Left ventricle myocardium inferior (tissue), 1 donor: ENCODE measurements at regions not wholly inside any gene's neighbourhood (a gene's known extent, or its start where the extent isn't known, plus 50 kb on each side); places are given as distances from the start of the nearest gene placed in this dataset.

Source experiments
- DNase-seq: peaks from one replicate; pipeline ENCODE4 v3.0.0-alpha.2; 2020
- H3K27ac ChIP-seq: fragments of 200-600 bp; replicated peaks from 2 replicates; pipeline ENCODE4 v1.8.0; 2021
- H3K27me3 ChIP-seq: fragments of 200-600 bp; 2 replicates; pipeline ENCODE4 v1.8.0; 2021; ENCODE audit warnings: low read depth
- H3K36me3 ChIP-seq: fragments of 200-600 bp; 2 replicates; pipeline ENCODE4 v1.8.0; 2021
- H3K4me1 ChIP-seq: fragments of 200-600 bp; 2 replicates; pipeline ENCODE4 v1.8.0; 2021
- H3K4me3 ChIP-seq: fragments of 200-600 bp; 2 replicates; pipeline ENCODE4 v1.8.0; 2021; ENCODE audit warnings: mild to moderate bottlenecking, moderate library complexity
- H3K9me3 ChIP-seq: fragments of 200-600 bp; replicated peaks from 2 replicates; pipeline ENCODE4 v1.8.0; 2021
- intact Hi-C: fragments of 100-400 bp; cut with micrococcal nuclease; formaldehyde crosslinking; loops from one replicate; pipeline ENCODE4 v1.11.0; 2022
- TF ChIP-seq, protein P1 (sequence below): fragments of 200-600 bp; IDR thresholded peaks from 2 replicates; pipeline ENCODE4 v1.8.0; 2021; ENCODE audit warnings: antibody characterized with exemption, mild to moderate bottlenecking, borderline replicate concordance
- donor health status: DM: no; HTN: yes; CAD: no; lungs with severe emphysema.

DNA sequence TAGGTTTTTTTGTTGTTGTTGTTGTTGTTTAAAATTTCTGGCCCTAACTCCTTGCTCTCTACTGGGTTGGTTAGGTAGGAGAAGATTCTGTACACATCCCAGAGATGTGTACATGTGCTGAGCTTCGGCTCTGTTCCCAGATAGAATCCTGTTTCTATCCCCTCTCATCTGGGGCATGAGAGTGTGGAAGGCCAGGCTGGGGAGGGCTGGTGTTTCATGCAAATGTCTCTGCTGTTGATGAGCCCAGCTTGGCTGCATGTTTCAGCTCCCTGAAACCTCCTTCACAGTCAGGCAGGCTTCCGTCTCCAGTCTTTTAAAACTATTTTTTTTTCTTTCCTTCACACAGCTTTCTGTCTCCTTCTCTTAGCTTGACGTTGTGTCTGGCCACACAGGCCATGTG lies 526.9 kb upstream of the KLF4 start:
- TF ChIP-seq, protein P1, sequence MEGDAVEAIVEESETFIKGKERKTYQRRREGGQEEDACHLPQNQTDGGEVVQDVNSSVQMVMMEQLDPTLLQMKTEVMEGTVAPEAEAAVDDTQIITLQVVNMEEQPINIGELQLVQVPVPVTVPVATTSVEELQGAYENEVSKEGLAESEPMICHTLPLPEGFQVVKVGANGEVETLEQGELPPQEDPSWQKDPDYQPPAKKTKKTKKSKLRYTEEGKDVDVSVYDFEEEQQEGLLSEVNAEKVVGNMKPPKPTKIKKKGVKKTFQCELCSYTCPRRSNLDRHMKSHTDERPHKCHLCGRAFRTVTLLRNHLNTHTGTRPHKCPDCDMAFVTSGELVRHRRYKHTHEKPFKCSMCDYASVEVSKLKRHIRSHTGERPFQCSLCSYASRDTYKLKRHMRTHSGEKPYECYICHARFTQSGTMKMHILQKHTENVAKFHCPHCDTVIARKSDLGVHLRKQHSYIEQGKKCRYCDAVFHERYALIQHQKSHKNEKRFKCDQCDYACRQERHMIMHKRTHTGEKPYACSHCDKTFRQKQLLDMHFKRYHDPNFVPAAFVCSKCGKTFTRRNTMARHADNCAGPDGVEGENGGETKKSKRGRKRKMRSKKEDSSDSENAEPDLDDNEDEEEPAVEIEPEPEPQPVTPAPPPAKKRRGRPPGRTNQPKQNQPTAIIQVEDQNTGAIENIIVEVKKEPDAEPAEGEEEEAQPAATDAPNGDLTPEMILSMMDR: no peak
- Histone ChIP-seq H3K36me3 (no peaks in the 10 kb centered on the region), H3K9me3 (no peaks in the 10 kb centered on the region), H3K4me1 (no peaks in the 10 kb centered on the region), H3K4me3 (no peak overlapping the region), H3K27me3 (peaks cover 2% of the 10 kb centered on the region), H3K27ac (no peak overlapping the region)
- DNase-seq: no peak
- intact Hi-C loops: no loop called here

DNA sequence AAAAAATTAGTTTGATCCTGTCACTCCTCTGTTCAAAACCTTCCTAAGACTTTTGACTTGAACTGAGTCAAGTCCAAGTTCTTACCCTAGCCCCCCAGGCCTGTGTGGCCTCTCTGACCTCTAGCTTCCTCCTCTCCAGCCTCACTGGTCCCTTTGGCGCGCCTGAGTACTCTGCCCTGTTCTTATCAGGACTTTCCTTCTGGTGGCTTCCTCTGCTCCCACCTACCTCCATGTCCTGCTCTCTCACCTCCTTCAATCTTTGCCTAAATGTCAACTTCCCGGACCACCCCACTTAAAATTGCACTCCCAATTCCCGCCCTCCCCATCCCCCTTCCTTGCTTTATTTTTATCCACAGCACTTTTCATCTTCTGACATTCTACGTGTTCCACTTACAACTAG lies 526.1 kb upstream of the KLF4 start:
- Histone ChIP-seq H3K36me3 (no peaks in the 10 kb centered on the region), H3K4me3 (no peak overlapping the region), H3K9me3 (no peaks in the 10 kb centered on the region), H3K27me3 (no peaks in the 10 kb centered on the region), H3K27ac (no peak overlapping the region), H3K4me1 (no peaks in the 10 kb centered on the region)
- TF ChIP-seq, protein P1: no peak
- intact Hi-C loops: no loop called here
- DNase-seq: no peak

DNA sequence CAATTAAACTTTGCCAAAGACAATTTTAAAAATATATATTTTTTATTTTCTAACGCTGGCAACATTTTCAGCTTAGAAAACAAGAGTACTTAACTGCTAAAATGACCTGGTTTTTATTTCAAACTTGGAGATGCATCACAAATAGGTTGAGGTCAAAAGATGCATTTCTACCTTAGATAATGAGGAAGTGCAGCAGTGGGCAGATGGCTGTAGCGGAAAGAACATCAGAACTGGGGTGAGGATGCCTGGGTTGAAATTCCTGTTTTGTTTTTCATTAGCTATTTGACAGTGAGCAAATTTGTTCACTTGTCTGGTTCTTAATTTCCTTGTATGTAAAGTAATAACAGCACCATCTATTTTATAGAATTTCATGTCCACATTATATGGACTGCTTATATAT lies 524.8 kb upstream of the KLF4 start:
- TF ChIP-seq, protein P1: no peak
- no peaks in the 10 kb centered on the region for H3K9me3 ChIP-seq
- intact Hi-C loops: no loop called here
- H3K4me3 ChIP-seq: no peak overlapping the region
- H3K27me3 ChIP-seq: no peaks in the 10 kb centered on the region
- H3K27ac ChIP-seq: no peak overlapping the region
- no peaks in the 10 kb centered on the region for H3K4me1 ChIP-seq
- no peak for DNase-seq
- H3K36me3 ChIP-seq: no peaks in the 10 kb centered on the region

DNA sequence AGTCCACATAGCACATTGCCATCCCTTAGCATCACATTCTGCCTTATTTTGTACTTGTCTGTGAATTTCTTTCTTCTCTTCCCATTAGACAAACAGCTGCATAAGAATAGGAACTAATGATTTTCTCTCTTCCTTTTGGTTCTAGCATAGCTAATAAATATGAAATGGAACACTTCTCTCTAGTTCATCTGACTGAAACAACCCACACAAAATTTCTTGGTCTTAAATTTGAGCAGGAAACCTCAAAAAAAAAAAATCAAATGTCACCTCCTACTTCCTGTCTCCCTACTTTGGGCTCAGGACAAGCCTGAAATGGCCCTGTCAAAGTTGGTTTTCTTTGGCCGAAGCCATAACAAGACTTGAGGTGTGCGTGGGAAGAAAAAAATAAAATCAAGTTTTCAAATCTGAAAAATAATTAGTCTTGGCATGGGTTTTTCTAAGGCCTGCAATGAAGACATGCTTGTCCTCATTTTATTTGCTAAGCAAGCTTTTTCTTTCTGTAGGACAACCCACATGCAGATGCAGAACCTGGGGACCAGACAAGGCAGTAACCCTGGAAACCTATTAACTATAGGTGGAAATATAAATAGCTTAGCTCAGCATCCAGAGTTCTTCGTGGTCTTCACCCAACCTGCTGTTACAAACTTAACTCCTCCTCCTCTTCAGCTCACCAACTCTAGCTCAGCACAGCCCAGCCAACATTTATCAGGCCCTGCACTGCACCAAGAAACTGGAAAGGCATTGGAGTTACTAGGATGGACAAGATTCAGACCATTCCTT lies 523.5 kb upstream of the KLF4 start:
- H3K9me3 ChIP-seq: no peaks in the 10 kb centered on the region
- H3K4me1 ChIP-seq: no peaks in the 10 kb centered on the region
- intact Hi-C loops: no loop called here
- DNase-seq: no peak
- H3K27me3 ChIP-seq: no peaks in the 10 kb centered on the region
- H3K36me3 ChIP-seq: no peaks in the 10 kb centered on the region
- TF ChIP-seq, protein P1: no peak
- no peak overlapping the region for H3K27ac ChIP-seq
- H3K4me3 ChIP-seq: no peak overlapping the region

DNA sequence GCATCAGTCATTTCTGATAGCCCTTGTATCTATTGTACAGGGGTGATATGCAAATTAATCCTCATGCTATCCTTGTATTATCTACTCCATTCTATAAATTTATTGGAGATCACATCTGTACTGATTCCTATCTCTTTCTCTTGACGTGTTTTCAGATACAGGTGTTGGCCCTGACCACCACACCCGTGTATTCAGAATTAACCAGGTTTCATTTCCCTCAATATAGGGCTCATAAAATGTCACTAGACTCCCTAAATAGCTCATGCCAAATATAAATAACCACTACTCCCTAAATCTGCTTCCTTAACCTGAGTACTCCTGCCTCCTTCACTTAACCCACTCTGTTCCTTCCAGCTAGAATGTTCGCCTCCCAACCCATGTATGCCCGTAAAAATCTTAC lies 522.8 kb upstream of the KLF4 start:
- H3K9me3 ChIP-seq: no peaks in the 10 kb centered on the region

More for the DNA sequence above, 522.8 kb upstream of the KLF4 start:
- DNase-seq: no peak
- H3K4me3 ChIP-seq: no peak overlapping the region
- H3K4me1 ChIP-seq: no peaks in the 10 kb centered on the region
- H3K27me3 ChIP-seq: no peaks in the 10 kb centered on the region
- TF ChIP-seq, protein P1: no peak
- H3K27ac ChIP-seq: no peak overlapping the region
- no peaks in the 10 kb centered on the region for H3K36me3 ChIP-seq
- intact Hi-C loops: no loop called here
